GM21737 (cell line): ENCODE measurements at regions not wholly inside any gene's neighbourhood (a gene's known extent, or its start where the extent isn't known, plus 50 kb on each side); places are given as distances from the start of the nearest gene placed in this dataset.

Experiments
- ATAC-seq: cut with Tn5 transposase; IDR thresholded peaks from one replicate; pipeline ENCODE4 v1.9.1; 2021; ENCODE audit warnings: mild to moderate bottlenecking, moderate library complexity; ENCODE audit not compliant: unreplicated experiment

GRCh38 chr10:36638462-36639155 lies 486.8 kb upstream of the ANKRD30A start:
- ATAC-seq = no peak

GRCh38 chr10:36636879-36637278 lies 488.5 kb upstream of the ANKRD30A start:
- ATAC-seq = no peak

GRCh38 chr10:36636285-36636839 lies 489.0 kb upstream of the ANKRD30A start:
- no peak for ATAC-seq

- no peak for ATAC-seq
Observed at GRCh38 chr10:36634916-36635315, 490.5 kb upstream of the ANKRD30A start.

GRCh38 chr10:36630267-36630666 lies 495.1 kb upstream of the ANKRD30A start:
- no peak for ATAC-seq

- ATAC-seq = no peak
Observed at GRCh38 chr10:36629476-36629875, 495.9 kb upstream of the ANKRD30A start.

- no peak for ATAC-seq
Observed at GRCh38 chr10:36624551-36625100, 500.8 kb upstream of the ANKRD30A start.

GRCh38 chr10:36621346-36621745 lies 504.1 kb upstream of the ANKRD30A start:
- no peak for ATAC-seq

- no peak for ATAC-seq
Observed at GRCh38 chr10:36612436-36612835, 513.0 kb upstream of the ANKRD30A start.

GRCh38 chr10:36608866-36609265 lies 516.5 kb upstream of the ANKRD30A start:
- no peak for ATAC-seq

- ATAC-seq = no peak
Observed at GRCh38 chr10:36608251-36608650, 517.1 kb upstream of the ANKRD30A start.

- no peak for ATAC-seq
Observed at GRCh38 chr10:36606234-36606839, 519.1 kb upstream of the ANKRD30A start.

GRCh38 chr10:36604316-36604715 lies 521.1 kb upstream of the ANKRD30A start:
- ATAC-seq = no peak

- no peak for ATAC-seq
Observed at GRCh38 chr10:36603688-36604087, 521.7 kb upstream of the ANKRD30A start.

GRCh38 chr10:36602374-36602773 lies 523.0 kb upstream of the ANKRD30A start:
- no peak for ATAC-seq

- ATAC-seq = no peak
Observed at GRCh38 chr10:36597756-36598320, 527.6 kb upstream of the ANKRD30A start.

GRCh38 chr10:36592964-36593363 lies 532.4 kb upstream of the ANKRD30A start:
- no peak for ATAC-seq

- no peak for ATAC-seq
Observed at GRCh38 chr10:36591436-36591835, 534.0 kb upstream of the ANKRD30A start.

GRCh38 chr10:36583690-36584089 lies 541.7 kb upstream of the ANKRD30A start:
- ATAC-seq = no peak

- no peak for ATAC-seq
Observed at GRCh38 chr10:36581237-36581636, 544.2 kb upstream of the ANKRD30A start.

- no peak for ATAC-seq
Observed at GRCh38 chr10:36578306-36578705, 547.1 kb upstream of the ANKRD30A start.

- no peak for ATAC-seq
Observed at GRCh38 chr10:36577126-36577525, 548.3 kb upstream of the ANKRD30A start.
